ELR (cell line): ENCODE measurements at regions not wholly inside any gene's neighbourhood (a gene's known extent, or its start where the extent isn't known, plus 50 kb on each side); places are given as distances from the start of the nearest gene placed in this dataset.
"Not testable (repeated sequence)": the region's sequence is repeated elsewhere in the genome, so short reads cannot be mapped to it uniquely, and the experiment has no call there.

Experiments
- DNase-seq: peaks from one replicate; pipeline ENCODE4 v3.0.0-alpha.2; 2015; ENCODE audit warnings: low read depth

DNA sequence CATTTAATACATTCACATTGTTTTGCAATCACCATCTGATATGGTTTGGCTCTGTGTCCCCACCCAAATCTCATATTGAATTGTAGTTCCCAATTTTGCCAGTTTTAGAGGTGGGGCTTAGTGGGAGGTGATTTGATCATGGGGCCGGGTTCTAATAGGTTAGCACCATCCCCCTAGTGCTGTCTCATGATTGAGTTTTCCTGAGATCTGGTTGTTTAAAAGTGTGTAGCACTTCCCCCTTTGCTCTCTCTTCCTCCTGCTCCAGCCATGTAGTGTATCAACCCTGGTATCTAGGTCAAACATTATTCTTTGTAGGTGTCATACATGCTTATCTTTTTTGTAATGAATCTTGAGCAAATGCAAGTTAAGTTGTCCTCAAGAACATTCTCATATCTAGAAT, 83.3 kb upstream of the KIT start:
- no peak for DNase-seq

- no peak for DNase-seq
Observed at GRCh38 chr4:54575919-54576318, 81.8 kb upstream of the KIT start.

DNA sequence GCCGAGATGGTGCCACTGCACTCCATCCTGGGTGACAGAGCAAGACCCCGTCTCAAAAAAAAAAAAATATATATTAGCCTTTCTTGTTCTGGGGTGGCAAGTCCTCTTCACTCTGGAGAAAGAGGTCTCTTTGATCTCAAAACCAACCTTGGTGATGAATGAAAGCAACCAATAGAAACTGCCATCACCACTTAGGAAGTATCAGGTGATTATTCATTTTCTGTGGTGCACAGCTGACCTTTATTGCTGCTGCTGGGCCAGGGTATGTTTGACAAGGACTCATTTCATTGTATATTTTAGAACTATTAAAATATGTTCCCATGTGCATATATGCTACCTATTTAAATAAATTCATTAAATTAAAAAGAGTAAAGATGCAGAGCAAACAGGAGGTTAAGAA, 76.0 kb upstream of the KIT start:
- no peak for DNase-seq

DNA sequence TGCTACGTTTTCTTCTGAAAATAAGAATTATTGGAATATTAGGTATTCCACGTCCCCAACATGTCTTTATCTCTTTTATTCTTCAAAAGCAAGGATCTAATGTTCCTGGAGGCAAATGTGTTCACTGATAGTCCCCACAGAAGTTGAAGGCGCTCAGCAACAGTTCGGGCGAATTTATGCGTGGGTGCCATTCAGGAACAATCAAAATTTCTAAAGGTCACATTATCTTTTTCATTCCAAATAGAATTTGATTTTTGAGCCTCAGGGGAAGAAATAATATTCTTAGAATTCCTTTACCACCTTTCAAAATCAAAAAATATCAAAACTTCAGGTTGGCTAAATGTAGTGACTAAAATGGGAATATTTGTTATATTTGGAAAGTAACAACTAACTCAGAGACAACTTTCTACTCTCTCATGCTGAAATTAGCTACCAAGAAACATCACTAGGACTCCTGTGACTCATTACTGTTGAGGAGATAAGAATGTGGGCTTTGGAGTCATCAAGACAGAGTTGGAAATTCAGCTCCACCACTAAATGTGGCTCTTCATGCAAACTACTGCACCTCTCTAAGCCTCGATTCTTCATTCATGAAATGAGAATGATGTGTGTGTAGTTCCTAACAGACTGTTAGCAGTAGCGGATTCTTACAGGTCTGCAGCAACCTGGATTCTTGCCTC, 72.3 kb upstream of the KIT start:
- peak; percentile 57 for DNase-seq

- peak; percentile 76 for DNase-seq
Observed at GRCh38 chr4:54586320-54586955, 71.3 kb upstream of the KIT start.

DNA sequence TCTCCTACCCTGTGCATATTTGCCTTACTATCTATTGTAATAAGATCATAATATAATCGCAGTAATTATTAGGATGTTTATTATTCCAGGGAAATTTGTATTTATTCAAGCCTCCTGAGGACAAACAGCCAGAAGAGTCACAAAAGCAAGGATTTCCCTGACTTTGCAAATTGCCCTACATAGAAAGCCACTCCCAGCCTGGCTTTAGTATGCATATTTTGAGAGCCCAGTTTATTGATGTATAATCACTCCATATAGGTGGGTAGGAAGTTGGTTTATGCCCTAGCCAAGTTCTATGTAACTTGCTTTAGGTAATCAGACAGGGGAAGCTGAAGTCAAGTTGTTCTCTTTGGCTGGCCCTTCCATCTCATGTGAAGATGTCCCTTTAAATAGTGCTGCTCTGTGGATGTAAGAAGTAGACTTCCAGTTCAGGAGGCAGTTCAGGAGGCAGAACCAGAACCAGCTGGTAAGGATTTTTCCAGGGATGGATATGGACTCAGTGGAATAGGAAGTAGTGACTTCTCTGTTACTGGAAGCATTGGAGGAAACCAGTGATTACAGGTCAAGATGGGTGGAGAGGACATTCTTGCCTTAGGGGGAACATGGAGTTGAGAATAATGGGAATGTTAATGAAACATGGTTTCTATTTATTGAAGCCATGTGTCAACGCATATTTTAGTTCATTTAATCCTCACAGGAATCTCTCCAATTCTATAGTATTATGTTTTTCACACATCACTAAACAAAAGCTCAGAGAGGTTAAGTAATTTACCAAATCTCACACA, 70.5 kb upstream of the KIT start:
- no peak for DNase-seq

DNA sequence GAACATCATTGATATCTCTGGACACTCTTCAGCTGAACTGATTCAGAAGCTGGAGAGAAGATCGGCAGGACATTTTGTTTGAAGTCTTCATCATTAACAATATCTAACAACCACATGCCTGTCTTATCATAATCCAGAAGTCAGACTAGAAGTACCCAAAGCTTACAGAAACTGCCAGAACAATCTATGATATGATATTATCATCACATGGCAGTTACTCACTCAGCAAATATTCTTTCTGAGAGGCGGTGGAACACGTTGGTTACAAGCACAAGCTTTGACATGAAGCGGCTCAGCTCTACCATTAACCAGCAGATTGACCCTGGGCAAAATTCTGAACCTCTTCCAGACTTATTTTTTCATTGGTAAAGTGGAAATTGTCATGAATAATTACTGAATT, 69.4 kb upstream of the KIT start:
- DNase-seq: no peak

- DNase-seq: no peak
Observed at GRCh38 chr4:54589586-54589985, 68.2 kb upstream of the KIT start.

DNA sequence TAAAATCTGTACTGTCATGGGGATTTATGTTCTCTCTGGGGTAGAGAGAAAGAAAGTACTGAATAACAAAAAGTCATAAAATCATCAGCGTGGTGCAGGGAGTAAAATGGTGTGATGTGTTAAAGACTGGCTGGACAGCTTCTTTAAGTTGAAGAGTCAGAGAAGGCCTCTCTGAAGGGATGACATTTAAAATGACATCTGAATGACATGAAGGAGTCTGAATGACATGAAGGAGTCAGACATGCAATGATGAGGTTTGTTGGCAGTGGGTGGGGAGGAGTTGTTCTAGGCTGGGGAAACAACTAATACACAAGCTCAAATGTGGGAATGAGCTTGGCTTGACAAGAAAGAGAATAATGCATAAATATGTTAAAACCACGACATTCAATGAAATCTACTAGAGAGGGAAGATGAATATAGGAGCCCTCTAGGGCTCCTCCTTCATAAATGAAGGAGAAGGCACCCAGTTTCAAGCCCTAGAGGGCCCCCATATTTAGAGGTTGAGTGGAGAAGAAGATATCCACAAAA, 63.9 kb upstream of the KIT start:
- DNase-seq: no peak

DNA sequence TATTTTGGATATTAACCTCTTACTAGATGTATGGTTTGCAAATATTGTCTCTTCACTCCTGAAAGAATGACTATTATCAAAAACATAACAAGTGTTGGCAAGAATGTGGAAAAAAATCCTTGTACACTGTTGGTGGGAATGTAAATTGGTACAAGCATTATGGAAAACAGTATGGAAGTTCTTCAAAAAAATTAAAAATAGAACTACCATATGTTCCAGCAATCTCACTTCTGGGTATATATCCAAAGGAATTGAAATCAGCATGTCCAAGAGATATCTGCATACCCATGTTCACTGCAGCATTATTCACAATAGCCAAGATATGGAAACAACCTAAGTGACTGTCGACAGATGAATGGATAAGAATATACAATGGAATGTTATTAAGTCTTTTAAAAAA, 61.6 kb upstream of the KIT start:
- DNase-seq: no peak

- DNase-seq: not testable (repeated sequence)
Observed at GRCh38 chr4:54597678-54598077, 60.1 kb upstream of the KIT start.

DNA sequence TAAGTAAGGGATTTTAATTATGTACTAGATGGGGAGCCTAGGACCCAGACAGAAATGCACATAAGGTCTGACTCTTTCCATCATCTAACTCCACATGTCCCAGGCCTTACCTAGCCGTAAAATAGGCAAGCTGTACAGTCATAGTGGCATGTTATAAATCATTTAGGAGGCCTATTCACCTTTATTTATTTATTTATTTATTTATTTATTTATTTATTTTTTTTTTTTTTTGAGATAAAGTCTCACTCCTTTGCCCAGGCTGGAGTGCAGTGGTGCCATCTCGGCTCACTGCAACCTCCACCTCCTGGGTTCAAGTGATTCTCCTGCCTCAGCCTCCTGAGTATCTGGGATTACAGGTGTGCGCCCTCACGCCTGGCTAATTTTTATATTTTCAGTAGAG, 55.6 kb upstream of the KIT start:
- DNase-seq: not testable (repeated sequence)

DNA sequence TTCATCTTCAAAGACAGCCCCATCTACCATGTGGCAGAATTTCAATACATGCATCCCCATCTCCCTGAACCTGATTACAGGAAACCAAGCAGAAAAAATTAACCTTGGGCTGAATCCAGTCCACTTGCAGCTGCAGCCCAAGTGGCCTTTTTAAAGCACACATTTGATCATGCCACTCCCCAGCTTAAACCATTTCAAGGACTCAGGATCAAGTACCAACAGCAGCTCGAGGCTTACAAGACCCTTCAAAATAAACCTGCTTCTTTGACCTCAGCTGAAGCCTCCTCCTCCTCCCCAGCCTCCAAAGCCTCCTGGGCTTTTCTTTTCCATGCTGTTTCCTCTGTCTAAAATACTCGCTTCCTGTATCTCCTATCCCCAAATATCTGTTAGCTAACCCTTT, 50.7 kb upstream of the KIT start:
- DNase-seq: no peak

DNA sequence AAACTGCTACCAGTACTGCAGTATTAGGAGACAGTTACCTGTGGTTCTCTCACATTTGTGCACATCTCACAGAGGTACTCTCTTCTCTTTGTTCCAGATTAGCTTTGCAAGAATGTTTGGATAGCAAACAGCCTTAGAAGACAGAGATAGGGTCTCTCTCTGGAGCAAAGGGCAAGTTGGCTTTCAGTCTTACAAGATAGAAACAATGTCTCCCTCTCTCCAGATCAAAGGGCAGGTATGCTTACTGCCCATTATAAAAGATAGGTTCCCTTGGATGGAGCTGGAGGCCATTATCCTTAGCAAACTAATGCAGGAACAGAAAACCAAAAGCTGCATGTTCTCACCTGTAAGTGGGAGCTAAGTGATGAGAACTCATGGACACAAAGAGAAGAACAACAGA, 50.2 kb upstream of the KIT start:
- no peak for DNase-seq
